ENCODE measurements at regions not wholly inside any gene's neighbourhood (a gene's known extent, or its start where the extent isn't known, plus 50 kb on each side); places are given as distances from the start of the nearest gene placed in this dataset.

GRCh38 chr2:203813684-203814083 is 53.9 kb upstream of the CTLA4 start:
- DNase-seq (ENCODE audit: low spot score) = no peak

- peak; percentile 77 for DNase-seq (ENCODE audit: low spot score)
Measured at GRCh38 chr2:203814661-203815540, 52.7 kb upstream of the CTLA4 start.

GRCh38 chr2:203815541-203815898 is 52.1 kb upstream of the CTLA4 start:
- DNase-seq (ENCODE audit: low spot score) = no peak

GRCh38 chr2:203817147-203817546 is 50.4 kb upstream of the CTLA4 start:
- DNase-seq (ENCODE audit: low spot score) = no peak
